ENCODE measurements at regions not wholly inside any gene's neighbourhood (a gene's known extent, or its start where the extent isn't known, plus 50 kb on each side); places are given as distances from the start of the nearest gene placed in this dataset.

DNA sequence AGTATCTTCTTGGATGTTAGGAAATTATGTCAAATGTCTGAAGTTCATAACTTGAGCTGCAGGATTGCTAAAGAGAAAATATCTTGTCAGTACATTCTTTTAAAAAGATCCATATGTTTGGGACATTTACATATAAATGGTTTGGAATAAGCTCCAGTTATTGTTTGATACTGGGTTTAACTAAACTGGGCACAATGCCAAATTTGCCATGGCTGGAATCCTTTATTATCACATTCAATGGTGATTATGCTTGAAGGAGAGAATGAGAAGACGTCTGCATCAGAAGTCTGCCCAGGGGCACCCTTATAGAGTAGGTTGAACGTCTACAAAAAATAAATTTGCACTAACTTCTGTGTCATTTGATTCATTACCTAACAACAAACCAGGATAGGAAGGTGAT is 652.5 kb downstream of the AMY1C start:
- Histone ChIP-seq H3K9ac (ENCODE audit: control insufficient read depth, insufficient read depth, low read length) (no peak overlapping the region), H3K4me3 (no peak overlapping the region), H3K9me3 (replicated peaks; ENCODE audit: control insufficient read depth, insufficient read depth, low read length) (no peaks in the 10 kb centered on the region), H3K27me3 (replicated peaks in 1 of 2; ENCODE audit: control insufficient read depth in 2 of 2, insufficient read depth in 2 of 2, low read length in 1 of 2) (no peaks in the 10 kb centered on the region), H3K36me3 (ENCODE audit: control insufficient read depth in 2 of 2, insufficient read depth in 2 of 2, low read length in 1 of 2) (no peaks in the 10 kb centered on the region), H3K4me2 (ENCODE audit: control insufficient read depth, insufficient read depth) (no peak overlapping the region), H3K4me1 (ENCODE audit: control insufficient read depth, insufficient read depth, low read length) (no peaks in the 10 kb centered on the region), H3K79me2 (ENCODE audit: control insufficient read depth, insufficient read depth, low read length) (no peaks in the 10 kb centered on the region), H4K20me1 (ENCODE audit: control insufficient read depth, insufficient read depth) (no peaks in the 10 kb centered on the region), H3K27ac (ENCODE audit: control insufficient read depth, insufficient read depth) (no peak overlapping the region), H2AFZ (ENCODE audit: control insufficient read depth, low read depth, low read length) (no peak overlapping the region)
- ChIA-PET RAD21 (ENCODE audit: unreplicated experiment) (no interaction called here), POLR2A (no interaction called here), CTCF (interaction anchor here (1.1 kb wide), 1 partner anchor 12 kb away, joined by 3 read pairs; no protein-coding TSS in a partner anchor), SMC1A (ENCODE audit: uncharacterized antibody, unreplicated experiment) (interaction anchor here (2.1 kb wide), 1 partner anchor 11 kb away, joined by 6 read pairs; no protein-coding TSS in a partner anchor)
- intact Hi-C loops (cut with micrococcal nuclease; ENCODE audit: unreplicated experiment) (no loop called here), in situ Hi-C loops (cut with MboI) (no loop called here)
- FAIRE-seq (no peak), ATAC-seq (no peak), DNase-seq (ENCODE audit: low read depth, low spot score) (no peak)
- WGBS (ENCODE audit: insufficient coverage, insufficient replicate concordance, low lambda C conversion rate, missing lambda C conversion rate): 0% methylated on average over 2 of the region's 2 CpGs
- no TSS peak for BruUV-seq (replicated peaks)
- no peak for TF ChIP-seq EGR1 (IDR thresholded peaks at IDR 0.05; ENCODE audit: borderline replicate concordance in 1 of 2, low read depth in 2 of 2, low read length in 2 of 2)
- TF ChIP-seq, protein P1, sequence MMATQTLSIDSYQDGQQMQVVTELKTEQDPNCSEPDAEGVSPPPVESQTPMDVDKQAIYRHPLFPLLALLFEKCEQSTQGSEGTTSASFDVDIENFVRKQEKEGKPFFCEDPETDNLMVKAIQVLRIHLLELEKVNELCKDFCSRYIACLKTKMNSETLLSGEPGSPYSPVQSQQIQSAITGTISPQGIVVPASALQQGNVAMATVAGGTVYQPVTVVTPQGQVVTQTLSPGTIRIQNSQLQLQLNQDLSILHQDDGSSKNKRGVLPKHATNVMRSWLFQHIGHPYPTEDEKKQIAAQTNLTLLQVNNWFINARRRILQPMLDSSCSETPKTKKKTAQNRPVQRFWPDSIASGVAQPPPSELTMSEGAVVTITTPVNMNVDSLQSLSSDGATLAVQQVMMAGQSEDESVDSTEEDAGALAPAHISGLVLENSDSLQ (IDR thresholded peaks at IDR 0.05): no peak
- no peak for TF ChIP-seq POLR2AphosphoS2 (IDR thresholded peaks at IDR 0.05; ENCODE audit: low read depth, low read length)
- TF ChIP-seq GABPA (IDR thresholded peaks at IDR 0.05; ENCODE audit: low read depth): no peak
- TF ChIP-seq IRF4 (IDR thresholded peaks at IDR 0.05; ENCODE audit: low read depth, low read length): no peak
- TF ChIP-seq LARP7 (IDR thresholded peaks at IDR 0.05): no peak
- no peak for TF ChIP-seq MTA3 (IDR thresholded peaks at IDR 0.05; ENCODE audit: borderline replicate concordance, low read length)
- no peak for TF ChIP-seq TBL1XR1 (IDR thresholded peaks at IDR 0.05; ENCODE audit: low read depth, low read length)
- no peak for TF ChIP-seq CBFB (IDR thresholded peaks at IDR 0.05; ENCODE audit: low read depth)
- TF ChIP-seq, protein P2, sequence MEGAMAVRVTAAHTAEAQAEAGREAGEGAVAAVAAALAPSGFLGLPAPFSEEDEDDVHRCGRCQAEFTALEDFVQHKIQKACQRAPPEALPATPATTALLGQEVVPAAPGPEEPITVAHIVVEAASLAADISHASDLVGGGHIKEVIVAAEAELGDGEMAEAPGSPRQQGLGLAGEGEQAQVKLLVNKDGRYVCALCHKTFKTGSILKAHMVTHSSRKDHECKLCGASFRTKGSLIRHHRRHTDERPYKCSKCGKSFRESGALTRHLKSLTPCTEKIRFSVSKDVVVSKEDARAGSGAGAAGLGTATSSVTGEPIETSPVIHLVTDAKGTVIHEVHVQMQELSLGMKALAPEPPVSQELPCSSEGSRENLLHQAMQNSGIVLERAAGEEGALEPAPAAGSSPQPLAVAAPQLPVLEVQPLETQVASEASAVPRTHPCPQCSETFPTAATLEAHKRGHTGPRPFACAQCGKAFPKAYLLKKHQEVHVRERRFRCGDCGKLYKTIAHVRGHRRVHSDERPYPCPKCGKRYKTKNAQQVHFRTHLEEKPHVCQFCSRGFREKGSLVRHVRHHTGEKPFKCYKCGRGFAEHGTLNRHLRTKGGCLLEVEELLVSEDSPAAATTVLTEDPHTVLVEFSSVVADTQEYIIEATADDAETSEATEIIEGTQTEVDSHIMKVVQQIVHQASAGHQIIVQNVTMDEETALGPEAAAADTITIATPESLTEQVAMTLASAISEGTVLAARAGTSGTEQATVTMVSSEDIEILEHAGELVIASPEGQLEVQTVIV (IDR thresholded peaks at IDR 0.05; ENCODE audit: borderline replicate concordance, partially characterized antibody): no peak
- no peak for TF ChIP-seq TCF7 (IDR thresholded peaks at IDR 0.05; ENCODE audit: borderline replicate concordance)
- TF ChIP-seq, protein P3, sequence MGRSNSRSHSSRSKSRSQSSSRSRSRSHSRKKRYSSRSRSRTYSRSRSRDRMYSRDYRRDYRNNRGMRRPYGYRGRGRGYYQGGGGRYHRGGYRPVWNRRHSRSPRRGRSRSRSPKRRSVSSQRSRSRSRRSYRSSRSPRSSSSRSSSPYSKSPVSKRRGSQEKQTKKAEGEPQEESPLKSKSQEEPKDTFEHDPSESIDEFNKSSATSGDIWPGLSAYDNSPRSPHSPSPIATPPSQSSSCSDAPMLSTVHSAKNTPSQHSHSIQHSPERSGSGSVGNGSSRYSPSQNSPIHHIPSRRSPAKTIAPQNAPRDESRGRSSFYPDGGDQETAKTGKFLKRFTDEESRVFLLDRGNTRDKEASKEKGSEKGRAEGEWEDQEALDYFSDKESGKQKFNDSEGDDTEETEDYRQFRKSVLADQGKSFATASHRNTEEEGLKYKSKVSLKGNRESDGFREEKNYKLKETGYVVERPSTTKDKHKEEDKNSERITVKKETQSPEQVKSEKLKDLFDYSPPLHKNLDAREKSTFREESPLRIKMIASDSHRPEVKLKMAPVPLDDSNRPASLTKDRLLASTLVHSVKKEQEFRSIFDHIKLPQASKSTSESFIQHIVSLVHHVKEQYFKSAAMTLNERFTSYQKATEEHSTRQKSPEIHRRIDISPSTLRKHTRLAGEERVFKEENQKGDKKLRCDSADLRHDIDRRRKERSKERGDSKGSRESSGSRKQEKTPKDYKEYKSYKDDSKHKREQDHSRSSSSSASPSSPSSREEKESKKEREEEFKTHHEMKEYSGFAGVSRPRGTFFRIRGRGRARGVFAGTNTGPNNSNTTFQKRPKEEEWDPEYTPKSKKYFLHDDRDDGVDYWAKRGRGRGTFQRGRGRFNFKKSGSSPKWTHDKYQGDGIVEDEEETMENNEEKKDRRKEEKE (IDR thresholded peaks at IDR 0.05): no peak
- no peak for TF ChIP-seq EED (IDR thresholded peaks at IDR 0.05; ENCODE audit: low read depth)
- no peak for TF ChIP-seq SREBF1 (IDR thresholded peaks at IDR 0.05; ENCODE audit: low read length)
- TF ChIP-seq YY1 (IDR thresholded peaks at IDR 0.05; ENCODE audit: low read depth, low read length): no peak
- TF ChIP-seq CBX5 (IDR thresholded peaks at IDR 0.05; ENCODE audit: low read depth): no peak
- TF ChIP-seq, protein P4, sequence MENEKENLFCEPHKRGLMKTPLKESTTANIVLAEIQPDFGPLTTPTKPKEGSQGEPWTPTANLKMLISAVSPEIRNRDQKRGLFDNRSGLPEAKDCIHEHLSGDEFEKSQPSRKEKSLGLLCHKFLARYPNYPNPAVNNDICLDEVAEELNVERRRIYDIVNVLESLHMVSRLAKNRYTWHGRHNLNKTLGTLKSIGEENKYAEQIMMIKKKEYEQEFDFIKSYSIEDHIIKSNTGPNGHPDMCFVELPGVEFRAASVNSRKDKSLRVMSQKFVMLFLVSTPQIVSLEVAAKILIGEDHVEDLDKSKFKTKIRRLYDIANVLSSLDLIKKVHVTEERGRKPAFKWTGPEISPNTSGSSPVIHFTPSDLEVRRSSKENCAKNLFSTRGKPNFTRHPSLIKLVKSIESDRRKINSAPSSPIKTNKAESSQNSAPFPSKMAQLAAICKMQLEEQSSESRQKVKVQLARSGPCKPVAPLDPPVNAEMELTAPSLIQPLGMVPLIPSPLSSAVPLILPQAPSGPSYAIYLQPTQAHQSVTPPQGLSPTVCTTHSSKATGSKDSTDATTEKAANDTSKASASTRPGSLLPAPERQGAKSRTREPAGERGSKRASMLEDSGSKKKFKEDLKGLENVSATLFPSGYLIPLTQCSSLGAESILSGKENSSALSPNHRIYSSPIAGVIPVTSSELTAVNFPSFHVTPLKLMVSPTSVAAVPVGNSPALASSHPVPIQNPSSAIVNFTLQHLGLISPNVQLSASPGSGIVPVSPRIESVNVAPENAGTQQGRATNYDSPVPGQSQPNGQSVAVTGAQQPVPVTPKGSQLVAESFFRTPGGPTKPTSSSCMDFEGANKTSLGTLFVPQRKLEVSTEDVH (IDR thresholded peaks at IDR 0.05; ENCODE audit: low read depth, partially characterized antibody): no peak

Measured in GM12878 (cell line).